GM06990 (cell line): ENCODE measurements at regions not wholly inside any gene's neighbourhood (a gene's known extent, or its start where the extent isn't known, plus 50 kb on each side); places are given as distances from the start of the nearest gene placed in this dataset.

Experiments
- DNase-seq: peaks from one replicate; pipeline ENCODE4 v3.0.0-alpha.2; 2011; ENCODE audit not compliant: insufficient read length; ENCODE audit errors: extremely low read depth
- H3K27me3 ChIP-seq: replicated peaks from 2 replicates; pipeline ENCODE4 v1.6.0; 2011; ENCODE audit warnings: low read length; ENCODE audit not compliant: control insufficient read depth, insufficient read depth
- H3K36me3 ChIP-seq: 2 replicates; pipeline ENCODE4 v1.5.1; 2011; ENCODE audit warnings: low read length; ENCODE audit not compliant: control insufficient read depth, insufficient read depth
- H3K4me3 ChIP-seq: replicated peaks from 2 replicates; pipeline ENCODE4 v1.5.1; 2011; ENCODE audit warnings: low read depth, mild to moderate bottlenecking, control low read depth, low read length
- TF ChIP-seq, protein P1 (sequence below): IDR thresholded peaks from 2 replicates; pipeline ENCODE4 v1.5.1; 2011; ENCODE audit warnings: low read length, control low read depth, mild to moderate bottlenecking, inconsistent platforms; ENCODE audit not compliant: insufficient read depth, poor library complexity, severe bottlenecking

DNA sequence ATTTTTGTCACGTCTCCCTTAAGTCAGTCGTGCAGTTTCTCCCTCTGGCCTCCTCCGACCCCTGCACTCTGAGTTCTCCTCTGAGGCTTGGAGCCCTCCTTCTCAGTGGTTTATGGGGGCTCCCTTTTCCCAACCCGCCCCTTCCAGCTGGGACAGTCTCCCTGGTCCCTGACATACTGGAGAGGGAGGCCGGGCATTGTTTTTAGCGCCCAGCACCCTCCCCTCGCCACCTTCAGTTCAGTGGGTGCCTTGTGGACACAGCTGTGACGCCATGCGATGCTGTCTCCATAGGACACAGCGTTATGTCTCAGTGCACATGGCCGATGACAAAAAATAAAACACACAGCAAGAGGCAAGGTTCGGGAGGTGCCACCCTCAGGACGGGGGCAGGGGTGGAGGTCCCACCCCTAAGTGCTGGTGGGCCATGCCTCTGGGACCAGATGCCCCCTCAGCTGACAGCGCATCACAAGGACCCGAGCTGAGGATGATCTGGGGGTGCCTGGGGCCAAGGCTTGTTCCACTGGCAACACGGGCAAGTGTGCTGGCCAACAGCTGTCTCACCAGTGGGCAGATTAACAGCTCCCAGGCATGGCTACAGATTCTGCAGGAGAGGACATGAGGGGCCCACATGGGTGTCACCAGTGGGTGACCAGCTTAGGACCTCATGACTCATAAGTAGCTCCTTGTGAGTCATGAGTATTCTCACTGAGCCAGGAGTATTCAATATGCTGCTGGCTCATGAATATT is 81.6 kb downstream of the PLXNA1 start:
- Histone ChIP-seq H3K36me3 (no peaks in the 10 kb centered on the region), H3K27me3 (peaks cover 4% of the 10 kb centered on the region; the same call in 1 of the 2 replicates), H3K4me3 (no peak overlapping the region)
- TF ChIP-seq, protein P1, sequence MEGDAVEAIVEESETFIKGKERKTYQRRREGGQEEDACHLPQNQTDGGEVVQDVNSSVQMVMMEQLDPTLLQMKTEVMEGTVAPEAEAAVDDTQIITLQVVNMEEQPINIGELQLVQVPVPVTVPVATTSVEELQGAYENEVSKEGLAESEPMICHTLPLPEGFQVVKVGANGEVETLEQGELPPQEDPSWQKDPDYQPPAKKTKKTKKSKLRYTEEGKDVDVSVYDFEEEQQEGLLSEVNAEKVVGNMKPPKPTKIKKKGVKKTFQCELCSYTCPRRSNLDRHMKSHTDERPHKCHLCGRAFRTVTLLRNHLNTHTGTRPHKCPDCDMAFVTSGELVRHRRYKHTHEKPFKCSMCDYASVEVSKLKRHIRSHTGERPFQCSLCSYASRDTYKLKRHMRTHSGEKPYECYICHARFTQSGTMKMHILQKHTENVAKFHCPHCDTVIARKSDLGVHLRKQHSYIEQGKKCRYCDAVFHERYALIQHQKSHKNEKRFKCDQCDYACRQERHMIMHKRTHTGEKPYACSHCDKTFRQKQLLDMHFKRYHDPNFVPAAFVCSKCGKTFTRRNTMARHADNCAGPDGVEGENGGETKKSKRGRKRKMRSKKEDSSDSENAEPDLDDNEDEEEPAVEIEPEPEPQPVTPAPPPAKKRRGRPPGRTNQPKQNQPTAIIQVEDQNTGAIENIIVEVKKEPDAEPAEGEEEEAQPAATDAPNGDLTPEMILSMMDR: no peak
- no peak for DNase-seq

DNA sequence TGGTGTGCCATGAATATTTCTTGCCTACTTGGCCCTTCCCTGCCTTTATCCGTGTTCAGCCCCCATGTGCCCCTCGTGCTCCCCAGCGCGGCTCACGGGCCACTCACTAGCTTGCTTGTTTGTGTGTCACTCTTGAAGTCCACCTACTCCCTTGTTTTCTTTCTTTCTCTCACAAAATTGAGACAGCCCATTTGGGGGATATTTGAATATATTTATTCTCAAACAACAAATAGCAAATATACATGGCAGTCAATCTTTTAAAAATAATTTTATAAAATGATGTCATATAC is 82.2 kb downstream of the PLXNA1 start:
- H3K4me3 ChIP-seq: no peak overlapping the region
- peaks cover 4% of the 10 kb centered on the region; the same call in 1 of the 2 replicates for H3K27me3 ChIP-seq
- TF ChIP-seq, protein P1: no peak
- H3K36me3 ChIP-seq: no peaks in the 10 kb centered on the region
- no peak for DNase-seq

DNA sequence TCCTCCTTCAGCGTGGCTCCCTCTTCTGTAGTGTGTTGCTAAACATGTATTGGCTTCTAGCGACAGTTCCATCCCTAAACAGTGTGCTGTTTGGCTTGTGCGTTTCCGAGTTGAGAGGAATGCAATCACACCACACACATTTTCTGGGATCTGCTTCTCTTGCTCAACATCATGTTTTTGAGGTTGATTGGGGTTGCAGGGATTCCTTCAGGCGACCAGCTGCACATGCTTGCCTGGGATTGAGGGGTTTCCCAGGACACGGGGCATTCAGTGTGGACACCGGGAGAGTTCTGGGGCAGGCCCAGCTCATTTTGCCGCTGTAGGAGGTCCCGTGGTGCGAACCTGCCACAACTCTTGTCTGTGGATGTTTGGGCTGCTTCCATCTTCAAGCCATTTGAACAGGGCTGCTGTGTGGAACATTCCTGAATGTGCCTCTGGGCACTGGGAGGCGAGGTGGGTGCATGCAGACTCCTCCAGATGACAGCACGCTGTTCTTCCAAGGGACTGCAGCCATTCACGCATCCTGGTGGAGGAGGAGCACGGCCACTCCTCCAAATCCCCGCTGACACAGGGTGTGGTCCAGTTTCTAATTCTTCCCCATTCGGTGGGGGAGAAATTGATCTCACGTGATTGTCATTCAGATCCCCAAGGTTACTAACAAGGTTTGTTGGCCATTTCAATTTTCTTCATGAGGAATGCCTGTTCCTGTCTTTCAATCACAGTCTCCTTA is 82.8 kb downstream of the PLXNA1 start:
- Histone ChIP-seq H3K27me3 (peaks cover 4% of the 10 kb centered on the region; the same call in 1 of the 2 replicates), H3K36me3 (no peaks in the 10 kb centered on the region), H3K4me3 (no peak overlapping the region)
- TF ChIP-seq, protein P1: no peak
- DNase-seq: no peak

DNA sequence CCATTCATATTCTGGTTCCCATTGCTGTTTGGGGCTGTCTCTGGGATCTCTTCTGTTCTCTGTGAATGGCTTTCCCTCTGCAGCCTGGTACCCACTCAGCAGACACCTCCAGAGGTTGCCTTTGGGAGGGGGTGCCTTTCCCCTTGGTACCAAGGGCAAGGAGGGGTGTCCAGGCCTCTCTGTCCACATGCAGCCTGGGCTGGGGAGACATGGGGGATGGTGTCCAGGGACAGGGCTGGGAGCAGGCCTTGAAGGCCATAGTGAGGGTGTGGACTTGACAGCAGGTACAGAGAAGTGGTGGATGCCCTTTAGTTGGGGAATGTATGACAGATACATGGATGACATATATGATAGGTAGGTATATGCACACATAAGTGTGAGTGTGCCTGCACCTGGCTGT is 83.7 kb downstream of the PLXNA1 start:
- Histone ChIP-seq H3K36me3 (no peaks in the 10 kb centered on the region), H3K4me3 (no peak overlapping the region), H3K27me3 (peaks cover 4% of the 10 kb centered on the region; the same call in 1 of the 2 replicates)
- TF ChIP-seq, protein P1: no peak
- DNase-seq: no peak

DNA sequence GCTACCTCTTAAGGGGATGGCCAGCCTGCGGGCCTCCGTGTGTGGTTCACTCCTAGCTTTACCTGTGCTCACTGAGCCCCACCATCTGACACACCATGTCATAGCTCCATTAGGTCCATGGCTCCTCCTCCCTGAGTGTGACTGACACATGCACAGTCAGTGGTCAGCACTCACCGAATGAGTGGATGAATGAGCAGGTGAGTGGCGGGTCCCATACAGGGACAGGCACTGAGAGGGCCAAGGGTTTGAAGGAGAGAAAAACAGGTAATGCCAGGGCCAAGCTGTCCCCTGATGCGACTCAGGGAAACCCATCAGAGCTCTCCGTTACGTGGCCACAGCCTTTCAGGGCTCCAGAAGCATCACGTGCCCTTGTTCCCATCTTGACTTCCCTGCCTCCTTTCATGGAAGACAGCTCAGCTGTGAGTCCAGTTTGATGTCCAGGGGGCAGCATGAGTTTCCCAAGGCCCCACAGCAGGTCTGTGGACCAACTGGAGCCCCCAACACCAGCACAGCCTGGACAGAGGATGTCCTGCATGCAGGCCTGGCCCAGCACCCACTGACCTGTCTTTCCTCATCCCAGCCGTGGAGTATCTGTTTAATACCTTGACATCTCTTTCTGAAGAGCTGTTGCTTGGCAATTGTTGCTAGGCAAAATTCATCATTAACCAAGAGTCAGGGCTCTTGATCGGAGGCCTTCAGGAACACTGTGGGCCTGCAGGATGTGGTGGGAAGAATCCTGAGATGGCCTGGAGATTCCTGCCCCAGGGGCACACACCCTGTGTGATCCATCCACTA is 84.4 kb downstream of the PLXNA1 start:
- H3K36me3 ChIP-seq: no peaks in the 10 kb centered on the region
- H3K27me3 ChIP-seq: peaks cover 4% of the 10 kb centered on the region; the same call in 1 of the 2 replicates
- TF ChIP-seq, protein P1: no peak
- DNase-seq: no peak
- no peak overlapping the region for H3K4me3 ChIP-seq
